T-helper 17 cell (primary cell): ENCODE measurements at regions not wholly inside any gene's neighbourhood (a gene's known extent, or its start where the extent isn't known, plus 50 kb on each side); places are given as distances from the start of the nearest gene placed in this dataset.
"Not testable (repeated sequence)": the region's sequence is repeated elsewhere in the genome, so short reads cannot be mapped to it uniquely, and the experiment has no call there.

Source experiments
- ATAC-seq: fragments of 150-1000 bp; cut with Tn5 transposase; 2 replicates; pipeline ENCODE4 v1.10.0; 2021; ENCODE audit warnings: mild to moderate bottlenecking, moderate library complexity
- DNase-seq, 3 donors: peaks; one replicate each; pipeline versions ENCODE4 v3.0.0 to v3.0.0-alpha.2; 2020 to 2021
- H3K9me3 ChIP-seq: one replicate; pipeline ENCODE4 v1.7.0; 2013; ENCODE audit warnings: low read length, mild to moderate bottlenecking; ENCODE audit not compliant: control insufficient read depth, poor library complexity, severe bottlenecking
- H3K27ac Mint-ChIP-seq: one replicate; pipeline ENCODE4 v1.8.0; 2022; ENCODE audit warnings: mild to moderate bottlenecking, moderate library complexity, mixed read lengths
- H3K27me3 Mint-ChIP-seq: one replicate; pipeline ENCODE4 v1.8.0; 2022; ENCODE audit warnings: mixed read lengths
- H3K36me3 Mint-ChIP-seq: one replicate; pipeline ENCODE4 v1.8.0; 2022; ENCODE audit warnings: low read depth, mixed read lengths
- H3K4me1 Mint-ChIP-seq: one replicate; pipeline ENCODE4 v1.8.0; 2022; ENCODE audit warnings: mild to moderate bottlenecking, mixed read lengths
- H3K4me3 Mint-ChIP-seq: one replicate; pipeline ENCODE4 v1.8.0; 2022; ENCODE audit warnings: mild to moderate bottlenecking, moderate library complexity, mixed read lengths

- Mint-ChIP-seq H3K4me3 (no peak overlapping the region), H3K27ac (no peak overlapping the region), H3K36me3 (no peaks in the 10 kb centered on the region), H3K27me3 (no peaks in the 10 kb centered on the region), H3K4me1 (no peaks in the 10 kb centered on the region)
- DNase-seq (no peak), ATAC-seq (no peak)
- no peaks in the 10 kb centered on the region for H3K9me3 ChIP-seq
Measured at GRCh38 chr9:85444243-85444642, 297.5 kb downstream of the AGTPBP1 start.

- H3K27ac Mint-ChIP-seq: no peak overlapping the region
- no peaks in the 10 kb centered on the region for H3K36me3 Mint-ChIP-seq
- ATAC-seq: no peak
- DNase-seq: no peak
- H3K9me3 ChIP-seq: no peaks in the 10 kb centered on the region
- H3K4me3 Mint-ChIP-seq: no peak overlapping the region
- no peaks in the 10 kb centered on the region for H3K4me1 Mint-ChIP-seq
- H3K27me3 Mint-ChIP-seq: no peaks in the 10 kb centered on the region
Measured at GRCh38 chr9:85443190-85443598, 298.6 kb downstream of the AGTPBP1 start.

- Mint-ChIP-seq H3K4me1 (no peaks in the 10 kb centered on the region), H3K27me3 (peaks cover 6% of the 10 kb centered on the region), H3K4me3 (no peak overlapping the region), H3K36me3 (no peaks in the 10 kb centered on the region), H3K27ac (no peak overlapping the region)
- H3K9me3 ChIP-seq: no peaks in the 10 kb centered on the region
- DNase-seq (no peak), ATAC-seq (no peak)
Measured at GRCh38 chr9:85439791-85440190, 302.0 kb downstream of the AGTPBP1 start.

- not testable (repeated sequence) for H3K4me3 Mint-ChIP-seq, ATAC-seq, H3K4me1 Mint-ChIP-seq
Measured at GRCh38 chr9:85433956-85434355, 307.8 kb downstream of the AGTPBP1 start.

GRCh38 chr9:85433551-85433950 is 308.2 kb downstream of the AGTPBP1 start:
- not testable (repeated sequence) for H3K9me3 ChIP-seq, ATAC-seq, H3K27ac Mint-ChIP-seq, H3K4me1 Mint-ChIP-seq, H3K36me3 Mint-ChIP-seq, DNase-seq, H3K4me3 Mint-ChIP-seq
- peaks cover 28% of the 10 kb centered on the region for H3K27me3 Mint-ChIP-seq

More at GRCh38 chr9:85433956-85434355, 307.8 kb downstream of the AGTPBP1 start:
- not testable (repeated sequence) for H3K27ac Mint-ChIP-seq, H3K36me3 Mint-ChIP-seq, DNase-seq, H3K9me3 ChIP-seq
- H3K27me3 Mint-ChIP-seq: peaks cover 24% of the 10 kb centered on the region

- DNase-seq: no peak
- no peak for ATAC-seq
- Mint-ChIP-seq H3K27ac (no peak overlapping the region), H3K27me3 (peaks cover 33% of the 10 kb centered on the region), H3K4me3 (no peak overlapping the region), H3K36me3 (no peaks in the 10 kb centered on the region), H3K4me1 (no peaks in the 10 kb centered on the region)
- H3K9me3 ChIP-seq: no peaks in the 10 kb centered on the region
Measured at GRCh38 chr9:85433046-85433445, 308.7 kb downstream of the AGTPBP1 start.

GRCh38 chr9:85432599-85432998 is 309.2 kb downstream of the AGTPBP1 start:
- peaks cover 37% of the 10 kb centered on the region for H3K27me3 Mint-ChIP-seq
- DNase-seq: no peak
- H3K4me1 Mint-ChIP-seq: no peaks in the 10 kb centered on the region
- H3K27ac Mint-ChIP-seq: no peak overlapping the region
- H3K9me3 ChIP-seq: no peaks in the 10 kb centered on the region
- H3K4me3 Mint-ChIP-seq: no peak overlapping the region
- no peaks in the 10 kb centered on the region for H3K36me3 Mint-ChIP-seq
- no peak for ATAC-seq

- H3K9me3 ChIP-seq: no peaks in the 10 kb centered on the region
- no peak overlapping the region for H3K27ac Mint-ChIP-seq
- no peak overlapping the region for H3K4me3 Mint-ChIP-seq
- H3K36me3 Mint-ChIP-seq: no peaks in the 10 kb centered on the region
- DNase-seq: no peak
- no peaks in the 10 kb centered on the region for H3K4me1 Mint-ChIP-seq
- no peak for ATAC-seq
- peaks cover 47% of the 10 kb centered on the region for H3K27me3 Mint-ChIP-seq
Measured at GRCh38 chr9:85431339-85432102, 310.2 kb downstream of the AGTPBP1 start.

- H3K4me3 Mint-ChIP-seq: no peak overlapping the region
- DNase-seq: no peak
- no peaks in the 10 kb centered on the region for H3K36me3 Mint-ChIP-seq
- no peaks in the 10 kb centered on the region for H3K4me1 Mint-ChIP-seq
- no peak for ATAC-seq
- H3K27ac Mint-ChIP-seq: no peak overlapping the region
- peaks cover 48% of the 10 kb centered on the region for H3K27me3 Mint-ChIP-seq
- H3K9me3 ChIP-seq: no peaks in the 10 kb centered on the region
Measured at GRCh38 chr9:85430659-85431338, 311.0 kb downstream of the AGTPBP1 start.

- H3K4me3 Mint-ChIP-seq: no peak overlapping the region
- no peaks in the 10 kb centered on the region for H3K9me3 ChIP-seq
- no peaks in the 10 kb centered on the region for H3K36me3 Mint-ChIP-seq
- H3K27me3 Mint-ChIP-seq: peaks cover 52% of the 10 kb centered on the region
- H3K27ac Mint-ChIP-seq: no peak overlapping the region
- peaks cover 2% of the 10 kb centered on the region for H3K4me1 Mint-ChIP-seq
- ATAC-seq (no peak), DNase-seq (no peak)
Measured at GRCh38 chr9:85428230-85428629, 313.5 kb downstream of the AGTPBP1 start.

- H3K27ac Mint-ChIP-seq: no peak overlapping the region
- no peaks in the 10 kb centered on the region for H3K36me3 Mint-ChIP-seq
- peaks cover 52% of the 10 kb centered on the region for H3K27me3 Mint-ChIP-seq
- peaks cover 2% of the 10 kb centered on the region for H3K4me1 Mint-ChIP-seq
- DNase-seq (no peak), ATAC-seq (no peak)
- no peak overlapping the region for H3K4me3 Mint-ChIP-seq
- no peaks in the 10 kb centered on the region for H3K9me3 ChIP-seq
Measured at GRCh38 chr9:85427772-85428171, 314.0 kb downstream of the AGTPBP1 start.

- ATAC-seq (no peak), DNase-seq (no peak)
- no peaks in the 10 kb centered on the region for H3K9me3 ChIP-seq
- Mint-ChIP-seq H3K4me3 (no peak overlapping the region), H3K36me3 (no peaks in the 10 kb centered on the region), H3K4me1 (peaks cover 9% of the 10 kb centered on the region), H3K27ac (no peak overlapping the region), H3K27me3 (peaks cover 46% of the 10 kb centered on the region)
Measured at GRCh38 chr9:85425153-85425611, 316.6 kb downstream of the AGTPBP1 start.

- H3K4me1 Mint-ChIP-seq: peaks cover 9% of the 10 kb centered on the region
- H3K27me3 Mint-ChIP-seq: peaks cover 33% of the 10 kb centered on the region
- no peaks in the 10 kb centered on the region for H3K9me3 ChIP-seq
- no peaks in the 10 kb centered on the region for H3K36me3 Mint-ChIP-seq
- DNase-seq: no peak
- no peak for ATAC-seq
- H3K4me3 Mint-ChIP-seq: no peak overlapping the region
- no peak overlapping the region for H3K27ac Mint-ChIP-seq
Measured at GRCh38 chr9:85423422-85423821, 318.3 kb downstream of the AGTPBP1 start.

GRCh38 chr9:85421641-85422040 is 320.1 kb downstream of the AGTPBP1 start:
- H3K27ac Mint-ChIP-seq: no peak overlapping the region

More at GRCh38 chr9:85421641-85422040, 320.1 kb downstream of the AGTPBP1 start:
- Mint-ChIP-seq H3K36me3 (no peaks in the 10 kb centered on the region), H3K4me1 (peaks cover 9% of the 10 kb centered on the region), H3K4me3 (no peak overlapping the region), H3K27me3 (peaks cover 22% of the 10 kb centered on the region)
- no peaks in the 10 kb centered on the region for H3K9me3 ChIP-seq
- ATAC-seq: no peak
- no peak for DNase-seq
